PC-9 (cell line): ENCODE measurements at regions not wholly inside any gene's neighbourhood (a gene's known extent, or its start where the extent isn't known, plus 50 kb on each side); places are given as distances from the start of the nearest gene placed in this dataset.

Experiments
- BruUV-seq: library from RNA; stranded (reverse); fragments of 400-500 nt; replicated peaks from 2 replicates; lab custom pipeline; 2021; lab: Mats Ljungman, UMichigan
- CTCF ChIA-PET: fragments of 300-600 bp; sonication (Branson Sonifier 250); formaldehyde crosslinking; loops from one replicate; lab custom pipeline; 2022; ENCODE audit warnings: antibody characterized with exemption; lab: Charles Lee
- POLR2A ChIA-PET: fragments of 300-600 bp; sonication (Branson Sonifier 250); formaldehyde crosslinking; loops from one replicate; lab custom pipeline; 2022; ENCODE audit warnings: antibody characterized with exemption; ENCODE audit not compliant: unreplicated experiment; lab: Charles Lee
- DNase-seq, 2 experiments: peaks; one replicate each; pipeline versions ENCODE4 v3.0.0 to v3.0.0-alpha.2; 2015 to 2022; ENCODE audit warnings: mixed read lengths in 1 of 2
- H2AFZ ChIP-seq: fragments of 200-600 bp; sonication (generic); 2 replicates; pipeline ENCODE4 v1.8.1; 2017; ENCODE audit warnings: antibody characterized with exemption
- H3F3A ChIP-seq: fragments of 200-600 bp; sonication (generic); 2 replicates; pipeline ENCODE4 v1.8.1; 2017; ENCODE audit warnings: antibody characterized with exemption, mild to moderate bottlenecking, low read depth; ENCODE audit not compliant: insufficient read depth
- H3K27ac ChIP-seq: fragments of 200-600 bp; sonication (generic); 2 replicates; pipeline ENCODE4 v1.6.1; 2016; ENCODE audit warnings: mixed run types
- H3K27me3 ChIP-seq: fragments of 200-600 bp; sonication (generic); 2 replicates; pipeline ENCODE4 v1.6.1; 2016; ENCODE audit warnings: low read depth, mixed run types; ENCODE audit not compliant: insufficient read depth
- H3K36me3 ChIP-seq: fragments of 200-600 bp; sonication (generic); 2 replicates; pipeline ENCODE4 v1.6.1; 2016; ENCODE audit warnings: low read depth, mixed run types
- H3K4me1 ChIP-seq: fragments of 200-600 bp; sonication (generic); replicated peaks from 2 replicates; pipeline ENCODE4 v1.6.1; 2016; ENCODE audit warnings: mixed run types; ENCODE audit not compliant: insufficient read depth
- H3K4me2 ChIP-seq: fragments of 200-600 bp; sonication (generic); 2 replicates; pipeline ENCODE4 v1.6.1; 2017; ENCODE audit warnings: mixed run types
- H3K4me3 ChIP-seq: fragments of 200-600 bp; sonication (generic); 2 replicates; pipeline ENCODE4 v1.6.1; 2016; ENCODE audit warnings: mixed run types
- H3K79me2 ChIP-seq: fragments of 200-600 bp; sonication (generic); 2 replicates; pipeline ENCODE4 v1.6.1; 2017; ENCODE audit warnings: low read depth, mixed run types
- H3K9me2 ChIP-seq: fragments of 200-600 bp; sonication (generic); 2 replicates; pipeline ENCODE4 v1.8.1; 2017; ENCODE audit warnings: mild to moderate bottlenecking; ENCODE audit not compliant: insufficient read depth
- H3K9me3 ChIP-seq: fragments of 200-600 bp; sonication (generic); 2 replicates; pipeline ENCODE4 v1.8.1; 2016; ENCODE audit warnings: low read depth; ENCODE audit not compliant: insufficient read depth
- H4K20me1 ChIP-seq: fragments of 200-600 bp; sonication (generic); 2 replicates; pipeline ENCODE4 v1.8.1; 2017; ENCODE audit not compliant: insufficient read depth
- CTCF ChIP-seq: fragments of 200-600 bp; sonication (generic); conservative IDR thresholded peaks from 2 replicates; pipeline ENCODE4 v1.6.1; 2017; ENCODE audit warnings: mixed run types, antibody characterized with exemption, mild to moderate bottlenecking, moderate library complexity
- EZH2 ChIP-seq: fragments of 200-600 bp; sonication (generic); IDR thresholded peaks from 2 replicates; pipeline ENCODE4 v1.8.0; 2017; ENCODE audit warnings: antibody characterized with exemption, low read depth
- intact Hi-C: fragments of 100-400 bp; cut with micrococcal nuclease; formaldehyde crosslinking; loops from one replicate; pipeline ENCODE4 v1.10.0; 2022; ENCODE audit not compliant: unreplicated experiment

- Histone ChIP-seq H3K27me3 (peaks cover 20% of the 10 kb centered on the region), H3F3A (no peaks in the 10 kb centered on the region), H3K9me3 (no peaks in the 10 kb centered on the region), H3K9me2 (no peaks in the 10 kb centered on the region), H3K4me3 (no peak overlapping the region), H3K79me2 (no peaks in the 10 kb centered on the region), H3K4me2 (no peak overlapping the region), H3K4me1 (no peaks in the 10 kb centered on the region), H4K20me1 (no peaks in the 10 kb centered on the region), H2AFZ (no peak overlapping the region), H3K36me3 (no peaks in the 10 kb centered on the region), H3K27ac (no peak overlapping the region)
- no TSS peak for BruUV-seq
- ChIA-PET POLR2A (no interaction called here), CTCF (no interaction called here)
- TF ChIP-seq EZH2 (no peak), CTCF (no peak)
- DNase-seq, result no peak
- intact Hi-C loops, result no loop called here
These were observed 117.8 kb upstream of the FAM20A start for GRCh38 chr17:68718926-68719325.

GRCh38 chr17:68718465-68718864, 117.3 kb upstream of the FAM20A start:
- intact Hi-C loops, result no loop called here
- ChIA-PET POLR2A (no interaction called here), CTCF (no interaction called here)
- H3K36me3 ChIP-seq, result no peaks in the 10 kb centered on the region
- DNase-seq, result no peak
- H3K9me3 ChIP-seq, result no peaks in the 10 kb centered on the region
- H4K20me1 ChIP-seq, result no peaks in the 10 kb centered on the region
- no TSS peak for BruUV-seq
- TF ChIP-seq CTCF, result no peak
- TF ChIP-seq EZH2, result no peak
- no peaks in the 10 kb centered on the region for H3K4me1 ChIP-seq
- no peaks in the 10 kb centered on the region for H3K9me2 ChIP-seq
- peak overlapping the region; percentile 32; the same call in 1 of the 2 replicates for H2AFZ ChIP-seq
- no peak overlapping the region for H3K27ac ChIP-seq
- no peaks in the 10 kb centered on the region for H3F3A ChIP-seq
- no peak overlapping the region for H3K4me3 ChIP-seq
- no peaks in the 10 kb centered on the region for H3K79me2 ChIP-seq
- no peak overlapping the region for H3K4me2 ChIP-seq
- H3K27me3 ChIP-seq, result peaks cover 20% of the 10 kb centered on the region

GRCh38 chr17:68714676-68715075, 113.5 kb upstream of the FAM20A start:
- no peak for DNase-seq
- ChIA-PET CTCF (no interaction called here), POLR2A (no interaction called here)
- no peaks in the 10 kb centered on the region for H3K36me3 ChIP-seq
- no peak overlapping the region for H3K4me3 ChIP-seq
- intact Hi-C loops, result no loop called here
- no peaks in the 10 kb centered on the region for H3K4me1 ChIP-seq
- H3K27me3 ChIP-seq, result peaks cover 32% of the 10 kb centered on the region
- no peaks in the 10 kb centered on the region for H3F3A ChIP-seq
- no peak overlapping the region for H3K4me2 ChIP-seq
- H3K27ac ChIP-seq, result no peak overlapping the region
- H2AFZ ChIP-seq, result no peak overlapping the region
- H3K9me3 ChIP-seq, result no peaks in the 10 kb centered on the region
- no peaks in the 10 kb centered on the region for H3K9me2 ChIP-seq
- no peaks in the 10 kb centered on the region for H3K79me2 ChIP-seq
- TF ChIP-seq EZH2 (no peak), CTCF (no peak)
- no peaks in the 10 kb centered on the region for H4K20me1 ChIP-seq
- BruUV-seq, result no TSS peak
